ENCODE measurements at regions not wholly inside any gene's neighbourhood (a gene's known extent, or its start where the extent isn't known, plus 50 kb on each side); places are given as distances from the start of the nearest gene placed in this dataset.
A peak's percentile ranks its signal among the peaks of the same experiment; 100 is the strongest.
"Not testable (repeated sequence)": the region's sequence is repeated elsewhere in the genome, so short reads cannot be mapped to it uniquely, and the experiment has no call there.

- H3K4me1 ChIP-seq (replicated peaks; ENCODE audit: insufficient read depth), result peaks cover 18% of the 10 kb centered on the region
- no TSS peak for BruUV-seq (replicated peaks)
- TF ChIP-seq CTCF (conservative IDR thresholded peaks at IDR 0.05) (no peak), EZH2 (IDR thresholded peaks at IDR 0.05; ENCODE audit: low read depth) (no peak)
- H3K4me2 ChIP-seq, result peak overlapping the region; percentile 27
- no peaks in the 10 kb centered on the region for H3K36me3 ChIP-seq (ENCODE audit: low read depth)
- ChIA-PET POLR2A (ENCODE audit: unreplicated experiment) (interaction anchor here (0.6 to 1.1 kb wide), 9 partner anchors 7 to 350 kb away, joined by 3 to 17 read pairs (median 5); no protein-coding TSS in a partner anchor), CTCF (interaction anchor here (0.6 kb wide), 1 partner anchor 19 kb away, joined by 3 read pairs; no protein-coding TSS in a partner anchor)
- H3K27me3 ChIP-seq (ENCODE audit: insufficient read depth, low read depth), result no peaks in the 10 kb centered on the region
- peak overlapping the region; percentile 86 for H3K27ac ChIP-seq
- H3F3A ChIP-seq (ENCODE audit: insufficient read depth, low read depth), result peaks cover 16% of the 10 kb centered on the region; the same call in 1 of the 2 replicates
- intact Hi-C loops (cut with micrococcal nuclease; ENCODE audit: unreplicated experiment), result no loop called here
- no peaks in the 10 kb centered on the region for H4K20me1 ChIP-seq (ENCODE audit: insufficient read depth)
- H3K79me2 ChIP-seq (ENCODE audit: low read depth), result no peaks in the 10 kb centered on the region
- H3K4me3 ChIP-seq, result peak overlapping the region; percentile 4; the same call in 1 of the 2 replicates
- no peaks in the 10 kb centered on the region for H3K9me2 ChIP-seq (ENCODE audit: insufficient read depth)
- H2AFZ ChIP-seq, result 0 out of 2 replicates have a peak overlapping the region, but pooled peaks have one; percentile 18
- no peaks in the 10 kb centered on the region; the same call in none of the 2 replicates for H3K9me3 ChIP-seq (ENCODE audit: insufficient read depth, low read depth)
- DNase-seq, result peak; percentile 69 to 77
These were observed 73.1 kb upstream of the UCN3 start for GRCh38 chr10:5291501-5292195.

GRCh38 chr10:5292196-5292735 is 72.5 kb upstream of the UCN3 start:
- POLR2A ChIA-PET (ENCODE audit: unreplicated experiment), result interaction anchor here (0.5 to 1.1 kb wide), 13 partner anchors 8 to 477 kb away, joined by 3 to 17 read pairs (median 4); no protein-coding TSS in a partner anchor
- no peaks in the 10 kb centered on the region for H3K9me2 ChIP-seq (ENCODE audit: insufficient read depth)
- no peaks in the 10 kb centered on the region for H3K36me3 ChIP-seq (ENCODE audit: low read depth)
- H2AFZ ChIP-seq, result 0 out of 2 replicates have a peak overlapping the region, but pooled peaks have one; percentile 18
- peaks cover 16% of the 10 kb centered on the region; the same call in 1 of the 2 replicates for H3F3A ChIP-seq (ENCODE audit: insufficient read depth, low read depth)
- no peaks in the 10 kb centered on the region for H4K20me1 ChIP-seq (ENCODE audit: insufficient read depth)
- peak overlapping the region; percentile 4; the same call in 1 of the 2 replicates for H3K4me3 ChIP-seq
- DNase-seq, result peak in 1 of 2 experiments; percentile 49
- H3K79me2 ChIP-seq (ENCODE audit: low read depth), result no peaks in the 10 kb centered on the region
- CTCF ChIA-PET, result interaction anchor here (0.6 kb wide), 1 partner anchor 19 kb away, joined by 3 read pairs; no protein-coding TSS in a partner anchor
- TF ChIP-seq EZH2 (IDR thresholded peaks at IDR 0.05; ENCODE audit: low read depth) (no peak), CTCF (conservative IDR thresholded peaks at IDR 0.05) (no peak)
- peak overlapping the region; percentile 27 for H3K4me2 ChIP-seq
- H3K9me3 ChIP-seq (ENCODE audit: insufficient read depth, low read depth), result no peaks in the 10 kb centered on the region; the same call in none of the 2 replicates
- peak overlapping the region; percentile 86 for H3K27ac ChIP-seq
- BruUV-seq (replicated peaks), result no TSS peak
- H3K4me1 ChIP-seq (replicated peaks; ENCODE audit: insufficient read depth), result peaks cover 18% of the 10 kb centered on the region
- H3K27me3 ChIP-seq (ENCODE audit: insufficient read depth, low read depth), result no peaks in the 10 kb centered on the region
- intact Hi-C loops (cut with micrococcal nuclease; ENCODE audit: unreplicated experiment), result no loop called here

GRCh38 chr10:5292970-5293369 is 71.8 kb upstream of the UCN3 start:
- Histone ChIP-seq H3K4me1 (replicated peaks; ENCODE audit: insufficient read depth) (peaks cover 18% of the 10 kb centered on the region), H3K27ac (peak overlapping the region; percentile 86), H3F3A (ENCODE audit: insufficient read depth, low read depth) (peaks cover 16% of the 10 kb centered on the region; the same call in 1 of the 2 replicates)
- ChIA-PET POLR2A (ENCODE audit: unreplicated experiment) (interaction anchor here (0.5 to 1.4 kb wide), 9 partner anchors 9 to 478 kb away, joined by 3 to 17 read pairs (median 3); no protein-coding TSS in a partner anchor), CTCF (interaction anchor here (0.6 kb wide), 1 partner anchor 42 kb away, joined by 3 read pairs; no protein-coding TSS in a partner anchor)
- H3K9me3 ChIP-seq (ENCODE audit: insufficient read depth, low read depth); H3K9me2 ChIP-seq (ENCODE audit: insufficient read depth); H4K20me1 ChIP-seq (ENCODE audit: insufficient read depth); H3K4me2 ChIP-seq; H3K4me3 ChIP-seq; H2AFZ ChIP-seq; H3K79me2 ChIP-seq (ENCODE audit: low read depth); H3K36me3 ChIP-seq (ENCODE audit: low read depth); intact Hi-C loops (cut with micrococcal nuclease; ENCODE audit: unreplicated experiment); DNase-seq; H3K27me3 ChIP-seq (ENCODE audit: insufficient read depth, low read depth): not testable (repeated sequence)
- BruUV-seq (replicated peaks), result TSS peak; percentile 60
